ENCODE measurements at regions not wholly inside any gene's neighbourhood (a gene's known extent, or its start where the extent isn't known, plus 50 kb on each side); places are given as distances from the start of the nearest gene placed in this dataset.

DNA sequence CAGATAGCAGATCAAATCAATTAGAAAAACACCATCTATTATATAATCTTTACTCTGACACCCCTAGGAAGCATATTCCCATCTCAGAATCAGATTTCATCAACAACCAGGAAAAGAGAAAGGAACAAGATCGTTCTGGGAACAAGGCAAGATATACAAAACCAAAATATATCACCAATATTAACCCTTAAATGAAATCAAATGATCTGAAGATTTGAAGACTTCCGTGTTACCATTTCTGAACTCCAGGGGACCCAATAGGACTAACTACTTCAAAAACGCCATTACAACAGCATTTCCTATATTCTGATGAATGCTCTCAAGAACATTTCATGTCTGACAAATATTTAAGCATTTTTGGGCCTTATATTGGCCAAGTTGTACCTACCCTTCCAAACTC, 624.2 kb upstream of the ZFHX3 start:
- H3K79me1 ChIP-seq (ENCODE audit: low read depth, low read length), result no peaks in the 10 kb centered on the region
- no peak for FAIRE-seq

More for the DNA sequence above, 624.2 kb upstream of the ZFHX3 start:
- H2BK12ac ChIP-seq (ENCODE audit: low read depth, low read length), result no peak overlapping the region
- WGBS, 2 experiments (ENCODE audit: extremely low coverage in 1 of 2, insufficient coverage in 1 of 2, insufficient read length in 1 of 2, insufficient replicate concordance in 2 of 2, low coverage in 1 of 2, low lambda C conversion rate in 2 of 2, missing lambda C conversion rate in 1 of 2), result 74% methylated on average over 3 of the region's 3 CpGs; no CpG with 5 or more reads in 1 of the 2 experiments
- H3K27ac ChIP-seq (ENCODE audit: low read depth, low read length), result no peak overlapping the region
- H3K9ac ChIP-seq (replicated peaks in 1 of 4; ENCODE audit: extremely low read depth in 1 of 4, low read depth in 3 of 4, low read length in 3 of 4), result no peak overlapping the region
- no peak for DNase-seq (ENCODE audit: low read depth in 1 of 2, low spot score in 2 of 2)
- H3K18ac ChIP-seq (ENCODE audit: extremely low read depth, low read length), result no peak overlapping the region
- ChIA-PET CTCF (ENCODE audit: partially characterized antibody) (no interaction called here), POLR2A (ENCODE audit: partially characterized antibody) (no interaction called here)
- no peak overlapping the region for H3K14ac ChIP-seq (ENCODE audit: insufficient read length)
- no peaks in the 10 kb centered on the region for H3K27me3 ChIP-seq (replicated peaks in 1 of 4; ENCODE audit: control insufficient read depth in 3 of 4, extremely low read depth in 1 of 4, insufficient read depth in 3 of 4, low read length in 3 of 4)
- H4K91ac ChIP-seq (replicated peaks; ENCODE audit: insufficient read length, low read length), result no peak overlapping the region
- H2BK15ac ChIP-seq (ENCODE audit: low read length), result no peak overlapping the region
- no peaks in the 10 kb centered on the region for H4K20me1 ChIP-seq (replicated peaks in 1 of 2; ENCODE audit: control insufficient read depth in 1 of 2, insufficient read depth in 2 of 2, low read length in 2 of 2)
- no peak overlapping the region for H2AK5ac ChIP-seq (ENCODE audit: low read depth, low read length)
- no peak overlapping the region for H3K56ac ChIP-seq (replicated peaks; ENCODE audit: insufficient read length, low read depth, low read length)
- no peak overlapping the region for H3K4me2 ChIP-seq (ENCODE audit: insufficient read depth in 1 of 2, low read depth in 2 of 2, low read length in 2 of 2)
- H3K9me3 ChIP-seq (ENCODE audit: insufficient read depth in 2 of 2, low read depth in 1 of 2, low read length in 1 of 2), result no peaks in the 10 kb centered on the region
- no peak overlapping the region for H2BK120ac ChIP-seq (replicated peaks; ENCODE audit: low read depth, low read length)
- TF ChIP-seq HDAC2 (IDR thresholded peaks at IDR 0.05; ENCODE audit: borderline replicate concordance in 1 of 2, low read depth in 2 of 2, low read length in 2 of 2) (no peak), RAD21 (IDR thresholded peaks at IDR 0.05 in 1 of 2, conservative IDR thresholded peaks at IDR 0.05 in 1 of 2; ENCODE audit: low read depth in 2 of 2, low read length in 2 of 2) (peak in 1 of 2 experiments; percentile 9; a peak in 1 of 4 replicates)
- TF ChIP-seq, protein P1, sequence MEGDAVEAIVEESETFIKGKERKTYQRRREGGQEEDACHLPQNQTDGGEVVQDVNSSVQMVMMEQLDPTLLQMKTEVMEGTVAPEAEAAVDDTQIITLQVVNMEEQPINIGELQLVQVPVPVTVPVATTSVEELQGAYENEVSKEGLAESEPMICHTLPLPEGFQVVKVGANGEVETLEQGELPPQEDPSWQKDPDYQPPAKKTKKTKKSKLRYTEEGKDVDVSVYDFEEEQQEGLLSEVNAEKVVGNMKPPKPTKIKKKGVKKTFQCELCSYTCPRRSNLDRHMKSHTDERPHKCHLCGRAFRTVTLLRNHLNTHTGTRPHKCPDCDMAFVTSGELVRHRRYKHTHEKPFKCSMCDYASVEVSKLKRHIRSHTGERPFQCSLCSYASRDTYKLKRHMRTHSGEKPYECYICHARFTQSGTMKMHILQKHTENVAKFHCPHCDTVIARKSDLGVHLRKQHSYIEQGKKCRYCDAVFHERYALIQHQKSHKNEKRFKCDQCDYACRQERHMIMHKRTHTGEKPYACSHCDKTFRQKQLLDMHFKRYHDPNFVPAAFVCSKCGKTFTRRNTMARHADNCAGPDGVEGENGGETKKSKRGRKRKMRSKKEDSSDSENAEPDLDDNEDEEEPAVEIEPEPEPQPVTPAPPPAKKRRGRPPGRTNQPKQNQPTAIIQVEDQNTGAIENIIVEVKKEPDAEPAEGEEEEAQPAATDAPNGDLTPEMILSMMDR (IDR thresholded peaks at IDR 0.05; ENCODE audit: control extremely low read depth in 1 of 3, insufficient read depth in 1 of 3, low read depth in 1 of 3, low read length in 3 of 3), result peak in 1 of 3 experiments; percentile 8; a peak in 1 of 4 replicates
- H2BK20ac ChIP-seq (ENCODE audit: low read length), result no peak overlapping the region
- H3K79me2 ChIP-seq (ENCODE audit: control insufficient read depth in 1 of 2, insufficient read depth in 2 of 2, low read length in 2 of 2), result no peaks in the 10 kb centered on the region
- no peak overlapping the region for H4K8ac ChIP-seq (ENCODE audit: extremely low read depth, insufficient read depth, low read length)
- H3K36me3 ChIP-seq (ENCODE audit: control insufficient read depth in 2 of 4, insufficient read depth in 4 of 4, low read length in 3 of 4), result no peaks in the 10 kb centered on the region
- peaks cover 0 to 7% (median 4%) of the 10 kb centered on the region in 4 experiments; a peak in 3 of 7 replicates for H3K4me1 ChIP-seq (replicated peaks in 1 of 4; ENCODE audit: control insufficient read depth in 3 of 4, insufficient read depth in 4 of 4, low read length in 3 of 4)
- H3K23ac ChIP-seq (ENCODE audit: insufficient read length), result no peak overlapping the region
- H3K4me3 ChIP-seq (ENCODE audit: extremely low read depth in 1 of 4, insufficient read depth in 2 of 4, low read depth in 3 of 4, low read length in 4 of 4), result no peak overlapping the region
- no peak overlapping the region for H4K5ac ChIP-seq (ENCODE audit: insufficient read length, low read depth, low read length)
- H3K4ac ChIP-seq (replicated peaks; ENCODE audit: insufficient read length, low read depth, low read length), result no peak overlapping the region
- no peak overlapping the region for H2AFZ ChIP-seq (ENCODE audit: low read length)
- no peaks in the 10 kb centered on the region for H3K23me2 ChIP-seq (ENCODE audit: low read depth, low read length)
- no peak overlapping the region for H2BK5ac ChIP-seq (ENCODE audit: low read depth, low read length)

Measured in H1 (cell line).